Endothelial cell of umbilical vein (primary cell): ENCODE measurements at regions not wholly inside any gene's neighbourhood (a gene's known extent, or its start where the extent isn't known, plus 50 kb on each side); places are given as distances from the start of the nearest gene placed in this dataset.

Experiments
- BruUV-seq: library from RNA; stranded (reverse); fragments of 400-500 nt; replicated peaks from 2 replicates; lab custom pipeline; 2021; lab: Mats Ljungman, UMichigan
- CTCF ChIA-PET: fragments of 300-600, 350-600 bp; sonication (Branson Sonifier 250); formaldehyde crosslinking; loops from one replicate; lab custom pipeline; 2021; ENCODE audit warnings: antibody characterized with exemption, inconsistent platforms; lab: Charles Lee
- POLR2A ChIA-PET: fragments of 300-600, 350-600 bp; sonication (Branson Sonifier 250); formaldehyde crosslinking; loops from one replicate; lab custom pipeline; 2021; ENCODE audit warnings: antibody characterized with exemption, inconsistent platforms; lab: Charles Lee
- DNase-seq: peaks from one replicate; pipeline ENCODE4 v3.0.0-alpha.2; 2011; ENCODE audit warnings: low read depth, low spot score
- FAIRE-seq: peaks from 2 replicates; lab custom pipeline; 2011; peaks lifted over from hg19 to GRCh38; lab: Jason Lieb, UNC
- H2AFZ ChIP-seq: 2 replicates; pipeline ENCODE4 v1.6.0; 2012; ENCODE audit warnings: low read depth, low read length, control low read depth, inconsistent platforms
- H3K27ac ChIP-seq: 2 replicates; pipeline ENCODE4 v1.5.1; 2011; ENCODE audit warnings: low read depth, mild to moderate bottlenecking, control low read depth, low read length, moderate library complexity; ENCODE audit not compliant: insufficient read depth
- H3K27me3 ChIP-seq, 2 experiments: 2 replicates each; pipeline versions ENCODE4 v1.6.0 to v1.6.1; 2011; ENCODE audit warnings: low read length in 2 of 2, mixed read lengths in 1 of 2; ENCODE audit not compliant: control insufficient read depth in 2 of 2, insufficient read depth in 2 of 2
- H3K36me3 ChIP-seq, 2 experiments: 2 replicates in 1 of 2; 3 replicates in 1 of 2; pipeline ENCODE4 v1.5.1; 2011; ENCODE audit warnings: low read length in 2 of 2, mild to moderate bottlenecking in 1 of 2, moderate library complexity in 1 of 2; ENCODE audit not compliant: control insufficient read depth in 2 of 2, insufficient read depth in 2 of 2; ENCODE audit errors: extremely low read depth in 1 of 2
- H3K4me1 ChIP-seq: 3 replicates; pipeline ENCODE4 v1.5.1; 2011; ENCODE audit warnings: mild to moderate bottlenecking, low read length; ENCODE audit not compliant: control insufficient read depth, insufficient read depth; ENCODE audit errors: extremely low read depth
- H3K4me2 ChIP-seq: 2 replicates; pipeline ENCODE4 v1.6.1; 2011; ENCODE audit warnings: low read length, control low read depth, mixed read lengths; ENCODE audit not compliant: insufficient read depth
- H3K4me3 ChIP-seq, 3 experiments: fragments of 200-600 bp in 1 of 3; sonication (generic), shearing (Covaris generic) in 1 of 3; replicated peaks in 1 of 3; 2 replicates each; pipeline ENCODE4 v1.5.1; 2011 to 2016; ENCODE audit warnings: control low read depth in 3 of 3, low read length in 3 of 3, mild to moderate bottlenecking in 2 of 3, inconsistent platforms in 1 of 3, low read depth in 1 of 3, moderate library complexity in 1 of 3; ENCODE audit not compliant: insufficient read depth in 1 of 3
- H3K79me2 ChIP-seq: 2 replicates; pipeline ENCODE4 v1.6.0; 2012; ENCODE audit warnings: low read length, inconsistent platforms; ENCODE audit not compliant: control insufficient read depth, insufficient read depth
- H3K9ac ChIP-seq: replicated peaks from 2 replicates; pipeline ENCODE3; 2011; ENCODE audit warnings: low read length, control low read depth; ENCODE audit not compliant: insufficient read depth; ENCODE audit errors: extremely low read depth
- H3K9me1 ChIP-seq: replicated peaks from 3 replicates; pipeline ENCODE4 v1.6.0; 2011; ENCODE audit warnings: mild to moderate bottlenecking, low read length; ENCODE audit not compliant: control insufficient read depth, insufficient read depth; ENCODE audit errors: extremely low read depth
- H3K9me3 ChIP-seq: replicated peaks from 2 replicates; pipeline ENCODE4 v1.5.1; 2012; ENCODE audit warnings: low read length, inconsistent platforms; ENCODE audit not compliant: control insufficient read depth, insufficient read depth
- H4K20me1 ChIP-seq: replicated peaks from 2 replicates; pipeline ENCODE3; 2011; ENCODE audit warnings: mild to moderate bottlenecking, low read length; ENCODE audit not compliant: control insufficient read depth, insufficient read depth; ENCODE audit errors: extremely low read depth
- CTCF ChIP-seq, 2 donors: IDR thresholded peaks; 1 replicate in 1 of 2; 2 replicates in 1 of 2; pipeline ENCODE4 v1.5.1; 2011; ENCODE audit warnings: low read length in 2 of 2, mild to moderate bottlenecking in 2 of 2, moderate library complexity in 2 of 2, control low read depth in 1 of 2, inconsistent platforms in 1 of 2, low read depth in 1 of 2; ENCODE audit not compliant: insufficient read depth in 1 of 2; ENCODE audit errors: extremely low read depth in 1 of 2
- EZH2 ChIP-seq: IDR thresholded peaks from 2 replicates; pipeline ENCODE4 v1.6.1; 2012; ENCODE audit warnings: borderline replicate concordance, low read depth, mild to moderate bottlenecking, moderate library complexity, low read length, inconsistent platforms; ENCODE audit not compliant: severe bottlenecking
- GATA2 ChIP-seq: IDR thresholded peaks from 2 replicates; pipeline ENCODE4 v1.7.0; 2011; ENCODE audit warnings: low read depth, mild to moderate bottlenecking, moderate library complexity, mixed read lengths, low read length; ENCODE audit not compliant: insufficient read length, insufficient read depth
- JUN ChIP-seq: IDR thresholded peaks from 2 replicates; pipeline ENCODE4 v1.6.1; 2011; ENCODE audit warnings: borderline replicate concordance, low read depth; ENCODE audit not compliant: insufficient read length, insufficient read depth
- MAX ChIP-seq: IDR thresholded peaks from 2 replicates; pipeline ENCODE4 v1.6.1; 2011; ENCODE audit not compliant: insufficient read depth, insufficient read length
- MYC ChIP-seq: IDR thresholded peaks from one replicate; pipeline ENCODE4 v1.6.1; 2011; ENCODE audit warnings: mild to moderate bottlenecking, low read depth, low read length
- POLR2A ChIP-seq: IDR thresholded peaks from 2 replicates; pipeline ENCODE4 v1.6.1; 2012; ENCODE audit warnings: low read depth, mild to moderate bottlenecking, control low read depth, low read length
- POLR2AphosphoS5 ChIP-seq: IDR thresholded peaks from 2 replicates; pipeline ENCODE4 v1.6.1; 2012; ENCODE audit warnings: low read depth, mild to moderate bottlenecking, control low read depth, low read length, moderate library complexity; ENCODE audit not compliant: insufficient read depth
- dilution Hi-C: fragments of 300-500 bp; cut with MboI; formaldehyde crosslinking; loops from one replicate; pipeline ENCODE4 v1.15.0; 2019; ENCODE audit warnings: low sequenced_read_pairs; ENCODE audit not compliant: extremely low pct_ligation_motif_present
- intact Hi-C: fragments of 100-400 bp; cut with micrococcal nuclease; formaldehyde crosslinking; loops from one replicate; pipeline ENCODE4 v1.10.0; 2022

GRCh38 chr6:14595751-14596150, 478.2 kb downstream of the CD83 start:
- Histone ChIP-seq H3K27me3 (no peaks in the 10 kb centered on the region), H3K9ac (no peak overlapping the region), H3K9me3 (peaks cover 4% of the 10 kb centered on the region), H3K4me3 (no peak overlapping the region), H4K20me1 (no peaks in the 10 kb centered on the region), H3K27ac (no peak overlapping the region), H3K79me2 (no peaks in the 10 kb centered on the region), H3K9me1 (no peaks in the 10 kb centered on the region), H2AFZ (no peak overlapping the region), H3K4me2 (no peak overlapping the region), H3K4me1 (no peaks in the 10 kb centered on the region), H3K36me3 (no peaks in the 10 kb centered on the region)
- intact Hi-C loops (no loop called here), dilution Hi-C loops (no loop called here)
- no TSS peak for BruUV-seq
- ChIA-PET CTCF (no interaction called here), POLR2A (no interaction called here)
- FAIRE-seq (no peak), DNase-seq (no peak)
- no peak for TF ChIP-seq MAX
- TF ChIP-seq CTCF (IDR thresholded peaks at IDR 0.05; ENCODE audit: extremely low read depth in 1 of 2, insufficient read depth in 1 of 2, low read depth in 1 of 2, low read length in 2 of 2): no peak
- no peak for TF ChIP-seq GATA2
- no peak for TF ChIP-seq MYC
- TF ChIP-seq JUN: no peak
- no peak for TF ChIP-seq POLR2A

DNA sequence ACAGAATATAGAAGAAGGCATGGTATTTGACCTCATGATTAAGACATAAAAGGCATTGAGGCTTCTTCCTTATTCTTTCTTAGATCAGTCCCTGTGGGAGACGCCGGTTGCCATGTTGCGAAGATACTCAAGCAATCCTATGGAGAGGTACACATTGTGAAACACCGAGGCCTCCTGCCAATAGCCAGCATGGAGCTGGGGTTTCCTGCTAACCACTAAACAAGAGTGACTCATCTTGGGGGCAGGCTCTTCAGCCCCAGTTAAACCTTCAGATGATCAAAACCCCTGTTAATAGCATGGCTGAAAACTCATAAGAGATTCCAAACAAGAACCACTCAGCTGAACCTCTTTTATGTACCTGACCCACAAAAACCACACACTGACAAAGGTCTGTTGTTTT, 478.8 kb downstream of the CD83 start:
- ChIA-PET CTCF (no interaction called here), POLR2A (no interaction called here)
- H3K9ac ChIP-seq: no peak overlapping the region
- DNase-seq (no peak), FAIRE-seq (no peak)
- no peak overlapping the region for H3K27ac ChIP-seq
- H3K36me3 ChIP-seq: no peaks in the 10 kb centered on the region
- no peaks in the 10 kb centered on the region for H3K79me2 ChIP-seq
- dilution Hi-C loops: no loop called here
- H3K9me1 ChIP-seq: no peaks in the 10 kb centered on the region
- H3K4me1 ChIP-seq: no peaks in the 10 kb centered on the region
- no TSS peak for BruUV-seq
- intact Hi-C loops: no loop called here
- H3K4me2 ChIP-seq: no peak overlapping the region
- H3K4me3 ChIP-seq: no peak overlapping the region
- no peaks in the 10 kb centered on the region for H3K27me3 ChIP-seq
- H2AFZ ChIP-seq: no peak overlapping the region
- peaks cover 4% of the 10 kb centered on the region for H3K9me3 ChIP-seq
- no peaks in the 10 kb centered on the region for H4K20me1 ChIP-seq
- TF ChIP-seq CTCF (IDR thresholded peaks at IDR 0.05; ENCODE audit: extremely low read depth in 1 of 2, insufficient read depth in 1 of 2, low read depth in 1 of 2, low read length in 2 of 2) (no peak), JUN (no peak), MAX (no peak), GATA2 (no peak), EZH2 (no peak), POLR2AphosphoS5 (no peak)
